GM12892 (cell line): ENCODE measurements at regions not wholly inside any gene's neighbourhood (a gene's known extent, or its start where the extent isn't known, plus 50 kb on each side); places are given as distances from the start of the nearest gene placed in this dataset.

ENCODE experiments used
- POLR2A ChIP-seq: IDR thresholded peaks from 2 replicates; pipeline ENCODE4 v1.6.1; 2011; ENCODE audit warnings: low read depth, low read length, control low read depth
- POLR2AphosphoS5 ChIP-seq: IDR thresholded peaks from 2 replicates; pipeline ENCODE4 v1.6.1; 2011; ENCODE audit warnings: low read depth, low read length, control low read depth
- TAF1 ChIP-seq: IDR thresholded peaks from 2 replicates; pipeline ENCODE4 v1.6.1; 2011; ENCODE audit warnings: low read depth, mild to moderate bottlenecking, control low read depth, low read length, borderline replicate concordance

GRCh38 chr4:79763486-79764075, 309.4 kb downstream of the ANTXR2 start:
- no peak for TF ChIP-seq POLR2AphosphoS5
- no peak for TF ChIP-seq TAF1
- TF ChIP-seq POLR2A, result no peak
